ENCODE measurements at regions not wholly inside any gene's neighbourhood (a gene's known extent, or its start where the extent isn't known, plus 50 kb on each side); places are given as distances from the start of the nearest gene placed in this dataset.

DNA sequence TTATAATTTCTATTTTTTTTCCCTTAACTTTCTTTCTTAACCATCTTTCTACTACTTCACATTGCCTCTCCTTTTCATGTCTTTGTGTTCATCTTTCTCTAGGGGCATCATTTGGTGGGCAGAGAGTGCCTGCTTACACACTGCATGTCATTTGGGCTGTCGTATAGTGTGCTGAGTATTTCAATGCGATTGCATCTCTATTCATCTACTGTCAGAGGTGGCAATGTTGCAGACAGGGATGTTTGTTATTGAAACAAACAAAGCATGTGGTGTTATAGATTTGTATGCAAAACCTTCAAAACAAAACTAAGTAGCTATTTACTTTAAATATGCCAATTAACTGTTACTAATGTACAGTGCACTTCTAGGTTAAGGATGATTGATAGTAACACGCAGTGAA is 141.1 kb upstream of the MEF2C start:
- Histone ChIP-seq H3K27me3 (replicated peaks in 1 of 7) (no peaks in the 10 kb centered on the region), H3K36me3 (no peaks in the 10 kb centered on the region), H3K4me1 (no peaks in the 10 kb centered on the region), H3K9me3 (peaks cover 0 to 12% (median 3%) of the 10 kb centered on the region in 8 donors), H3K4me3 (no peak overlapping the region), H3K27ac (no peak overlapping the region)
- DNase-seq, result no peak
- TF ChIP-seq CTCF (IDR thresholded peaks at IDR 0.05 in 8 of 11, conservative IDR thresholded peaks at IDR 0.05 in 3 of 11) (no peak), POLR2A (IDR thresholded peaks at IDR 0.05) (no peak), POLR2AphosphoS5 (IDR thresholded peaks at IDR 0.05) (no peak)
- intact Hi-C loops (cut with DNase I; ENCODE audit: low total_unique reads), result no loop called here
- 85 to 91% (median 89%) methylated on average over 3 of the region's 3 CpGs for WGBS, 5 donors

GRCh38 chr5:89020926-89021610 is 138.1 kb upstream of the MEF2C start:
- 92 to 99% (median 95%) methylated on average over 4 of the region's 4 CpGs for WGBS, 5 donors
- Histone ChIP-seq H3K4me3 (no peak overlapping the region), H3K4me1 (no peaks in the 10 kb centered on the region), H3K9me3 (peaks cover 0 to 3% (median 0%) of the 10 kb centered on the region in 8 donors), H3K36me3 (no peaks in the 10 kb centered on the region), H3K27ac (no peak overlapping the region), H3K27me3 (replicated peaks in 1 of 7) (no peaks in the 10 kb centered on the region)
- TF ChIP-seq CTCF (IDR thresholded peaks at IDR 0.05 in 8 of 11, conservative IDR thresholded peaks at IDR 0.05 in 3 of 11), result no peak
- no peak for TF ChIP-seq POLR2AphosphoS5 (IDR thresholded peaks at IDR 0.05)
- TF ChIP-seq POLR2A (IDR thresholded peaks at IDR 0.05), result no peak
- DNase-seq, result no peak
- intact Hi-C loops (cut with DNase I; ENCODE audit: low total_unique reads), result no loop called here

- Histone ChIP-seq H3K4me1 (no peaks in the 10 kb centered on the region), H3K9me3 (no peaks in the 10 kb centered on the region), H3K27me3 (replicated peaks in 1 of 7) (no peaks in the 10 kb centered on the region), H3K27ac (no peak overlapping the region), H3K36me3 (no peaks in the 10 kb centered on the region), H3K4me3 (no peak overlapping the region)
- 90 to 98% (median 94%) methylated on average over 3 of the region's 3 CpGs for WGBS, 5 donors
- intact Hi-C loops (cut with DNase I; ENCODE audit: low total_unique reads), result no loop called here
- no peak for DNase-seq
- no peak for TF ChIP-seq POLR2A (IDR thresholded peaks at IDR 0.05)
- TF ChIP-seq POLR2AphosphoS5 (IDR thresholded peaks at IDR 0.05), result no peak
- TF ChIP-seq CTCF (IDR thresholded peaks at IDR 0.05 in 8 of 11, conservative IDR thresholded peaks at IDR 0.05 in 3 of 11), result no peak
Measured at GRCh38 chr5:89016741-89017303, 133.8 kb upstream of the MEF2C start.

DNA sequence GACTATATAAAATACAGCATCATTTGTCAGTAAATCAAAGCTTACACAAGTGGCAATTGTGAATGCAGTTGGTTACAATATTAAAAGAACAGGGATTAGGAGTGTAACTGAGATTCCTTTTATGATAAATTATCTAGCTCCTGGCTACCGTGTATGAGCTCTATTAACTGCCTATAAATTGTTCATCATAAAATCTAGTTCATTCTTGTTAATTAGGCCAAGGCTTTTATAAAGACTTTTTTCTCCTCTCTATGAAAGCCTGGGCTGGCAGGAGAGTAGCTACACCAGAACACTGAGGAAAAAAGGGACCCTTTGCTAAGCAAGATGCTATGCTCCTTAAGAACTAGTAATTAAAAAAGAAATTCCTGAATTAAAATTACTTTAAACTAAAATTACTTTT is 132.4 kb upstream of the MEF2C start:
- Histone ChIP-seq H3K27me3 (replicated peaks in 1 of 7) (no peaks in the 10 kb centered on the region), H3K4me1 (no peaks in the 10 kb centered on the region), H3K36me3 (no peaks in the 10 kb centered on the region), H3K27ac (no peak overlapping the region), H3K4me3 (no peak overlapping the region), H3K9me3 (no peaks in the 10 kb centered on the region)
- no peak for DNase-seq
- TF ChIP-seq POLR2AphosphoS5 (IDR thresholded peaks at IDR 0.05), result no peak
- TF ChIP-seq CTCF (IDR thresholded peaks at IDR 0.05 in 8 of 11, conservative IDR thresholded peaks at IDR 0.05 in 3 of 11), result no peak
- no peak for TF ChIP-seq POLR2A (IDR thresholded peaks at IDR 0.05)
- intact Hi-C loops (cut with DNase I; ENCODE audit: low total_unique reads), result no loop called here
- WGBS, 5 donors, result 89 to 98% (median 93%) methylated on average over 1 of the region's 1 CpG

Measured in spleen (tissue), 11 donors.